GM23248 (cell line): ENCODE measurements at regions not wholly inside any gene's neighbourhood (a gene's known extent, or its start where the extent isn't known, plus 50 kb on each side); places are given as distances from the start of the nearest gene placed in this dataset.

Experiments
- DNase-seq: peaks from one replicate; pipeline ENCODE4 v3.0.0-alpha.2; 2015
- H2AFZ ChIP-seq: fragments of 200-600 bp; sonication (generic); 2 replicates; pipeline ENCODE4 v1.6.1; 2016; ENCODE audit warnings: antibody characterized with exemption
- H3F3A ChIP-seq: fragments of 200-600 bp; sonication (generic); 2 replicates; pipeline ENCODE4 v1.6.1; 2016; ENCODE audit warnings: mild to moderate bottlenecking, antibody characterized with exemption, mixed run types; ENCODE audit not compliant: insufficient read depth
- H3K27ac ChIP-seq: fragments of 200-600 bp; sonication (generic); 2 replicates; pipeline ENCODE4 v1.5.1; 2016; ENCODE audit warnings: mild to moderate bottlenecking
- H3K27me3 ChIP-seq: fragments of 200-600 bp; sonication (generic); replicated peaks from 2 replicates; pipeline ENCODE4 v1.6.1; 2016; ENCODE audit warnings: mild to moderate bottlenecking; ENCODE audit not compliant: insufficient read depth
- H3K36me3 ChIP-seq: fragments of 200-600 bp; sonication (generic); 2 replicates; pipeline ENCODE4 v1.6.1; 2016; ENCODE audit warnings: low read depth, mild to moderate bottlenecking
- H3K4me1 ChIP-seq: fragments of 200-600 bp; sonication (generic); 2 replicates; pipeline ENCODE4 v1.6.1; 2016; ENCODE audit warnings: mild to moderate bottlenecking; ENCODE audit not compliant: insufficient read depth
- H3K4me2 ChIP-seq: fragments of 200-600 bp; sonication (generic); one replicate; pipeline ENCODE4 v1.6.1; 2016; ENCODE audit warnings: mild to moderate bottlenecking; ENCODE audit not compliant: unreplicated experiment
- H3K4me3 ChIP-seq: fragments of 200-600 bp; sonication (generic); 2 replicates; pipeline ENCODE4 v1.5.1; 2016; ENCODE audit warnings: mild to moderate bottlenecking
- H3K79me2 ChIP-seq: fragments of 200-600 bp; sonication (generic); 2 replicates; pipeline ENCODE4 v1.6.1; 2016; ENCODE audit warnings: mild to moderate bottlenecking; ENCODE audit not compliant: insufficient read depth
- H3K9ac ChIP-seq: fragments of 200-600 bp; sonication (generic); 2 replicates; pipeline ENCODE4 v1.6.1; 2016; ENCODE audit warnings: mild to moderate bottlenecking
- H3K9me2 ChIP-seq: fragments of 200-600 bp; sonication (generic); 2 replicates; pipeline ENCODE4 v1.6.1; 2016; ENCODE audit warnings: mixed run types, mild to moderate bottlenecking, moderate library complexity; ENCODE audit not compliant: insufficient read depth
- H3K9me3 ChIP-seq: fragments of 200-600 bp; sonication (generic); one replicate; pipeline ENCODE4 v1.6.1; 2017; ENCODE audit warnings: low read depth
- H4K20me1 ChIP-seq: fragments of 200-600 bp; sonication (generic); 2 replicates; pipeline ENCODE4 v1.6.0; 2016; ENCODE audit not compliant: insufficient read depth
- EZH2 ChIP-seq: fragments of 200-600 bp; sonication (generic); IDR thresholded peaks from 2 replicates; pipeline ENCODE4 v1.6.1; 2018; ENCODE audit warnings: antibody characterized with exemption, mild to moderate bottlenecking; ENCODE audit not compliant: insufficient read depth, poor library complexity, severe bottlenecking
- EZH2phosphoT487 ChIP-seq: fragments of 200-600 bp; sonication (generic); IDR thresholded peaks from 2 replicates; pipeline ENCODE4 v1.6.1; 2018; ENCODE audit warnings: antibody characterized with exemption, moderate library complexity, mild to moderate bottlenecking, low read depth; ENCODE audit not compliant: insufficient read depth
- WGBS, 2 experiments: methylation state at CpG; one replicate each; pipeline ENCODE4 v1.1.6; 2015 to 2017; ENCODE audit warnings: low lambda C conversion rate in 2 of 2, low coverage in 1 of 2; ENCODE audit errors: missing lambda C conversion rate in 2 of 2; 5-methylcytosine and 5-hydroxymethylcytosine counted together
- in situ Hi-C: fragments of 300-500 bp; cut with MboI; formaldehyde crosslinking; loops from 2 replicates; pipeline ENCODE4 v1.15.0; 2020

DNA sequence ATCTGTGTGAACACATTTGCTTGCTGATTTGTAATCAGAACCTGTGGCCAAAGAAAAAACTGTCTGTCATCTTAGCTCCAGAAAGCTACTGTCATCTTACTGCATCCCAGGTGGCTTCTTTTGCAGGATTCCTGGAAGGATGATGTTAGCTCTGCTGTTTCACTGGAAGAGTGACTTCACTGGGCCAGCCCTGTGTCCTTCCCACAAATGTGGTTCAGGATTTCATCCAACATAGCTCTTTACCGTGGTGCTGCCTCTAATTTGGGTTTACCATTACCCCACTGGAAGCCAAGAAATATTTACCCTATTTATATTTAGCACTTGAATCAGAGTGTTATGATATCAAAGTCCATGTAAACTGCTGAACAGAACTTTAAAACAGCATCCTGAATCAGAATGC lies 501.0 kb downstream of the GADD45G start:
- Histone ChIP-seq H3K4me1 (no peaks in the 10 kb centered on the region), H3K4me2 (no peak overlapping the region), H3K4me3 (no peak overlapping the region), H3F3A (no peaks in the 10 kb centered on the region), H3K36me3 (no peaks in the 10 kb centered on the region), H3K27me3 (no peaks in the 10 kb centered on the region), H3K9me2 (no peaks in the 10 kb centered on the region), H3K27ac (no peak overlapping the region), H3K9ac (no peak overlapping the region), H3K79me2 (no peaks in the 10 kb centered on the region), H2AFZ (no peak overlapping the region), H3K9me3 (no peaks in the 10 kb centered on the region), H4K20me1 (no peaks in the 10 kb centered on the region)
- TF ChIP-seq EZH2: no peak
- no peak for TF ChIP-seq EZH2phosphoT487
- in situ Hi-C loops: loop anchor here (5.0 kb wide), 1 partner anchor 503 kb away; no protein-coding TSS in a partner anchor
- WGBS, 2 experiments: 42 to 47% methylated on average over 1 of the region's 1 CpG
- DNase-seq: no peak

DNA sequence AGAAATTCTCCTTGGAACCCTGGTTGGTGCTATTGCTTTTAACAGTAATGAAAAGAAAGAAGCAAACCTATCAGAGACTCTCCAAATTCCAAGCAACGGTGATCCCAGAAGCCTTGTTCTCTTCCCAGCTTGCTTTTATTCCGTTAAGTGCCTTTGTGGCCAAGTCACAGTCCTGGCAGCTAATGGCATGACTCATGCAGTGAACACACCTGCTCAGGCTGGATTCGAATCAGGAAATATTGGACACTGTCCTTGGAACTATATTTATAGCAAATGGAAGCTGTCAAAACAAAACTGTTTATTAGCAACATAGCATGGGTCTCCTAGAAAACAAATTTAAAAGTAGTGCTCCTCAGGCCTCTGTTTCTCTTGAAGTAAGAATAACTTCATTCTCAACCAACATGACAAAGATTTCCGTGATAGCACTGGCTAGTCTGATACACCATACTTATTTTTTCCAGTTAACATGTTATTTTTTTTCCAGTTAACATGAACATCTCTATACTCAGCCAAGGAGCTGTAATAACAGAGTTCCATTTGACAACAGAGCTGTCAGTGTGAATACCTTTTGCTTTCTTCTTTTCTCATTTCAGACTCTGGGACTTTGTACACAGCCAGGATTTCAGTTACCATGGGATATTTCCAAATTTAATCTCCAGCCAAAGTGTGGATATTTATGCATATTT lies 502.4 kb downstream of the GADD45G start:
- Histone ChIP-seq H3K4me1 (no peaks in the 10 kb centered on the region), H3K4me3 (no peak overlapping the region), H3K36me3 (no peaks in the 10 kb centered on the region), H3K4me2 (no peak overlapping the region), H3K9ac (no peak overlapping the region), H4K20me1 (no peaks in the 10 kb centered on the region), H3F3A (no peaks in the 10 kb centered on the region), H3K27ac (no peak overlapping the region), H3K9me2 (no peaks in the 10 kb centered on the region), H3K9me3 (no peaks in the 10 kb centered on the region), H3K79me2 (no peaks in the 10 kb centered on the region), H2AFZ (no peak overlapping the region), H3K27me3 (no peaks in the 10 kb centered on the region)
- TF ChIP-seq EZH2 (no peak), EZH2phosphoT487 (no peak)
- in situ Hi-C loops: loop anchor here (5.0 kb wide), 1 partner anchor 505 kb away; no protein-coding TSS in a partner anchor
- DNase-seq: peak; percentile 21
- 3 to 4% methylated on average over 4 of the region's 4 CpGs for WGBS, 2 experiments

DNA sequence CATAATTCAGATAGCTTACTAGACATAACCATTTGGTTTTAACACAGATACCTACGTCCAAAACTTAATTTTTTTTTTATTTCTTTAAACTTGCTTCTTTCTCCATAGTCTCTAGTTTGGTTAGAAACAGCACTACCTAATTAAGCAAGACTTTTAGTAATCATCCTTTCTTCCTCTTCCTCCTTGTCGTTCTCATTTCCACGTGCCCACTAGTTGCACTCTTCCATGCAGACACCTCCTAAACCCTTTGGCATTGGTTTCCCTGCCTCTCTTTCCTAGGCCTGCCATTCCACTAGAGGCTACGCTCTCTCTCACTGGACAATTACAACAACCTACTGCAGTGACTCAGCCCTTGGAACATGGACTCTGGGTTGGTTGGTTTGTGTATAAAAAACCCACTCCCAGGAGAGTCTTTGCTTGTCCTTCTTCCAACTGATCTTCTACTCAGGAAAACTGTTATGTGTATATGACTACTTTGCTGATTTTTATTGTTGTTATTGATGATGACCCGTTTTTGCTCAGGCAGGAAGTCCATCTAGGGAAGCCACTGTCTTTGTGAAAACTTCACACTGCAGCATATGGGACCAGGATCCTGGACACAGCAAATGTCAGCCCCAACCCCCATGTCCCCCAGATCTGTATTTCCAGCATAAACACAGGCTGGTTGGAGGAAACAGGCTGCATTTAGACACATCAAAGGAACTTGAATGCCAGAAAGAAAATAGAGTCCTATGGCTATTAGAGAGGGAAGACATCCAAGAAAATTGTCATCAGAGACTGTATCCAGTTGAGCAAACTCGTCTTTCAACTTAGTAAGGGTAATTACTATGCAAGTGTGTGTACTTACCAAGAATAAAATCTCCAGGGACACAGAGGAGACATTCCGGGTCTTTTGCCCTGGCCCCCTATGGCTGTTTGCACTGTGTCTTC lies 503.2 kb downstream of the GADD45G start:
- Histone ChIP-seq H3K4me1 (no peaks in the 10 kb centered on the region), H3F3A (no peaks in the 10 kb centered on the region), H4K20me1 (no peaks in the 10 kb centered on the region), H3K36me3 (no peaks in the 10 kb centered on the region), H3K4me3 (no peak overlapping the region), H2AFZ (no peak overlapping the region), H3K79me2 (no peaks in the 10 kb centered on the region), H3K9me2 (no peaks in the 10 kb centered on the region), H3K27me3 (no peaks in the 10 kb centered on the region), H3K9ac (no peak overlapping the region), H3K27ac (no peak overlapping the region), H3K9me3 (no peaks in the 10 kb centered on the region), H3K4me2 (no peak overlapping the region)
- no peak for TF ChIP-seq EZH2phosphoT487
- no peak for TF ChIP-seq EZH2
- 39 to 41% methylated on average over 7 of the region's 7 CpGs for WGBS, 2 experiments
- in situ Hi-C loops: loop anchor here (5.0 kb wide), 1 partner anchor 506 kb away; no protein-coding TSS in a partner anchor
- DNase-seq: no peak

DNA sequence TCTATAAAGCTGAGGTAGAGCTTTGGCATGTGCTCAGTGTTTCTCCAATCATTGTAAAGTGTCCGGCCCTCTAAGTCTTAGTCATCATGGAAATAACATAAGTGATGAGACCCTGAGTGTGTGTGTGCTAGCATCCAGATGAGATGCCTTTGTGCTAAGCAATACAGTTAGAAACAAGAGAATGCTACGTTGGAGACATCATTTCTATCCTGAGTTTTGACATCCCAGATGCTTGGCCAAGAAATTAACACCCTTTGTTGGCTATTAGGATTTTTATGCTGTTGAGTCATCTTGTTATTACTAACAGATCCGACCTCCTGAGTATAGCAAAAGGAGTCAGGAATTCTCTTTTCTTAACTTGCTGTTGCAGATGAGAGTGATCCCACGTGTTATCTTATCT lies 508.0 kb downstream of the GADD45G start:
- Histone ChIP-seq H4K20me1 (no peaks in the 10 kb centered on the region), H3K4me2 (no peak overlapping the region), H3K79me2 (no peaks in the 10 kb centered on the region), H3K9me2 (no peaks in the 10 kb centered on the region), H2AFZ (no peak overlapping the region), H3K4me3 (no peak overlapping the region), H3K27ac (no peak overlapping the region), H3K9ac (no peak overlapping the region), H3K27me3 (0 out of 2 replicates have a peak, but pooled peaks cover 3% of the 10 kb centered on the region), H3K9me3 (no peaks in the 10 kb centered on the region), H3F3A (no peaks in the 10 kb centered on the region), H3K4me1 (no peaks in the 10 kb centered on the region), H3K36me3 (no peaks in the 10 kb centered on the region)
- in situ Hi-C loops: no loop called here
- no peak for TF ChIP-seq EZH2phosphoT487
- TF ChIP-seq EZH2: no peak
- 12 to 14% methylated on average over 4 of the region's 4 CpGs for WGBS, 2 experiments
- peak; percentile 30 for DNase-seq
